NCI-H82 treated with DMSO at 0.1 percent for 48 hours (cell line): ENCODE measurements at regions not wholly inside any gene's neighbourhood (a gene's known extent, or its start where the extent isn't known, plus 50 kb on each side); places are given as distances from the start of the nearest gene placed in this dataset.
"Not testable (repeated sequence)": the region's sequence is repeated elsewhere in the genome, so short reads cannot be mapped to it uniquely, and the experiment has no call there.

ENCODE experiments used
- DNase-seq: peaks from one replicate; lab custom pipeline; 2025; ENCODE audit not compliant: unreplicated experiment; lab: John Stamatoyannopoulos, UW

- no peak for DNase-seq
Observed at GRCh38 chr5:72599519-72600370, 92.5 kb upstream of the ZNF366 start.

GRCh38 chr5:72599065-72599433 is 91.8 kb upstream of the ZNF366 start:
- no peak for DNase-seq

- DNase-seq = no peak
Observed at GRCh38 chr5:72598401-72599064, 91.3 kb upstream of the ZNF366 start.

- DNase-seq = no peak
Observed at GRCh38 chr5:72597456-72597948, 90.3 kb upstream of the ZNF366 start.

GRCh38 chr5:72596956-72597355 is 89.7 kb upstream of the ZNF366 start:
- DNase-seq = no peak

- DNase-seq = no peak
Observed at GRCh38 chr5:72588640-72589039, 81.4 kb upstream of the ZNF366 start.

GRCh38 chr5:72587661-72588308 is 80.6 kb upstream of the ZNF366 start:
- DNase-seq = no peak

- no peak for DNase-seq
Observed at GRCh38 chr5:72586788-72587530, 79.7 kb upstream of the ZNF366 start.

GRCh38 chr5:72584466-72584865 is 77.3 kb upstream of the ZNF366 start:
- DNase-seq = no peak

- DNase-seq = not testable (repeated sequence)
Observed at GRCh38 chr5:72579290-72579689, 72.1 kb upstream of the ZNF366 start.

GRCh38 chr5:72572236-72572765 is 65.1 kb upstream of the ZNF366 start:
- no peak for DNase-seq

- DNase-seq = no peak
Observed at GRCh38 chr5:72569408-72569944, 62.3 kb upstream of the ZNF366 start.

- DNase-seq = no peak
Observed at GRCh38 chr5:72566746-72567145, 59.5 kb upstream of the ZNF366 start.

GRCh38 chr5:72565513-72566289 is 58.5 kb upstream of the ZNF366 start:
- DNase-seq = no peak

GRCh38 chr5:72562717-72563116 is 55.5 kb upstream of the ZNF366 start:
- DNase-seq = no peak

GRCh38 chr5:72561148-72561972 is 54.1 kb upstream of the ZNF366 start:
- no peak for DNase-seq

GRCh38 chr5:72559866-72560766 is 52.9 kb upstream of the ZNF366 start:
- no peak for DNase-seq

- DNase-seq = peak; percentile 39
Observed at GRCh38 chr5:72558383-72558782, 51.2 kb upstream of the ZNF366 start.
